Panc1 (cell line): ENCODE measurements at regions not wholly inside any gene's neighbourhood (a gene's known extent, or its start where the extent isn't known, plus 50 kb on each side); places are given as distances from the start of the nearest gene placed in this dataset.

Experiments
- ATAC-seq: fragments of 200-7000 bp; cut with Tn5 transposase; 2 replicates; pipeline ENCODE4 v1.9.1; 2020; ENCODE audit warnings: mild to moderate bottlenecking, moderate library complexity
- BruUV-seq: library from RNA; stranded (reverse); fragments of 400-500 nt; replicated peaks from 2 replicates; lab custom pipeline; 2021; lab: Mats Ljungman, UMichigan
- CTCF ChIA-PET: fragments of 300-600 bp; sonication (Branson Sonifier 250); formaldehyde crosslinking; loops from one replicate; lab custom pipeline; 2022; ENCODE audit warnings: antibody characterized with exemption; lab: Charles Lee
- POLR2A ChIA-PET: fragments of 300-600 bp; sonication (Branson Sonifier 250); formaldehyde crosslinking; loops from one replicate; lab custom pipeline; 2022; ENCODE audit warnings: antibody characterized with exemption; lab: Charles Lee
- DNase-seq: peaks from one replicate; pipeline ENCODE4 v3.0.0-alpha.2; 2010; ENCODE audit warnings: low read depth, low spot score
- H3K27ac ChIP-seq: 2 replicates; pipeline ENCODE4 v1.5.1; 2011; ENCODE audit warnings: mild to moderate bottlenecking, low read length, inconsistent platforms
- H3K27me3 ChIP-seq: fragments of 200-500 bp; sonication (Bioruptor generic); 2 replicates; pipeline ENCODE4 v1.6.0; 2014; ENCODE audit warnings: low read length, inconsistent platforms; ENCODE audit not compliant: control insufficient read depth, insufficient read depth
- H3K36me3 ChIP-seq: fragments of 200-500 bp; sonication (Bioruptor generic); 2 replicates; pipeline ENCODE4 v1.5.1; 2014; ENCODE audit warnings: inconsistent platforms, mild to moderate bottlenecking, low read length, moderate library complexity; ENCODE audit not compliant: control insufficient read depth, insufficient read depth
- H3K4me1 ChIP-seq: 2 replicates; pipeline ENCODE4 v1.5.1; 2011; ENCODE audit warnings: inconsistent platforms, mild to moderate bottlenecking, low read length, moderate library complexity; ENCODE audit not compliant: control insufficient read depth, insufficient read depth
- H3K4me3 ChIP-seq, 2 experiments: 2 replicates each; pipeline ENCODE4 v1.5.1; 2011 to 2012; ENCODE audit warnings: low read depth in 2 of 2, low read length in 2 of 2, mild to moderate bottlenecking in 2 of 2, inconsistent platforms in 1 of 2, moderate library complexity in 1 of 2
- H3K9me3 ChIP-seq: fragments of 200-500 bp; sonication (Bioruptor generic); 2 replicates; pipeline ENCODE4 v1.5.1; 2014; ENCODE audit warnings: low read depth, mild to moderate bottlenecking, inconsistent platforms, low read length, moderate library complexity; ENCODE audit not compliant: control insufficient read depth, insufficient read depth
- CTCF ChIP-seq: fragments of 450-650 bp; IDR thresholded peaks from 2 replicates; pipeline ENCODE4 v1.5.1; 2017; ENCODE audit warnings: mild to moderate bottlenecking
- POLR2AphosphoS5 ChIP-seq: IDR thresholded peaks from 2 replicates; pipeline ENCODE4 v1.6.1; 2012; ENCODE audit warnings: mild to moderate bottlenecking, low read depth, low read length, moderate library complexity
- REST ChIP-seq, 2 experiments: IDR thresholded peaks; 2 replicates each; pipeline ENCODE4 v1.6.1; 2011 to 2012; ENCODE audit warnings: low read depth in 2 of 2, control low read depth in 1 of 2, low read length in 1 of 2, mild to moderate bottlenecking in 1 of 2, moderate library complexity in 1 of 2; ENCODE audit not compliant: insufficient read depth in 1 of 2
- SIN3A ChIP-seq: IDR thresholded peaks from 2 replicates; pipeline ENCODE4 v1.6.1; 2012; ENCODE audit warnings: low read depth, mild to moderate bottlenecking, low read length, moderate library complexity, borderline replicate concordance; ENCODE audit not compliant: insufficient read depth
- TCF7L2 ChIP-seq: IDR thresholded peaks from 2 replicates; pipeline ENCODE4 v1.6.1; 2011; ENCODE audit warnings: mild to moderate bottlenecking, low read depth, low read length, inconsistent platforms
- in situ Hi-C: cut with HindIII; loops from 2 replicates; pipeline ENCODE4 v1.10.0; 2016; ENCODE audit warnings: low sequenced_read_pairs, low pct_unique_long_range_greater_than_20kb
- intact Hi-C: fragments of 100-400 bp; cut with micrococcal nuclease; formaldehyde crosslinking; loops from one replicate; pipeline ENCODE4 v1.10.0; 2022; ENCODE audit not compliant: unreplicated experiment

- H3K27me3 ChIP-seq = peaks cover 6% of the 10 kb centered on the region
- no TSS peak for BruUV-seq
- TF ChIP-seq TCF7L2 (no peak), CTCF (no peak), REST (IDR thresholded peaks at IDR 0.05; ENCODE audit: insufficient read depth in 1 of 2, low read depth in 2 of 2, low read length in 1 of 2) (no peak), POLR2AphosphoS5 (no peak), SIN3A (no peak)
- no peaks in the 10 kb centered on the region for H3K9me3 ChIP-seq
- ChIA-PET POLR2A (no interaction called here), CTCF (no interaction called here)
- DNase-seq (no peak), ATAC-seq (no peak)
- no peaks in the 10 kb centered on the region for H3K36me3 ChIP-seq
- no peak overlapping the region for H3K4me3 ChIP-seq
- no peaks in the 10 kb centered on the region for H3K4me1 ChIP-seq
- in situ Hi-C loops (no loop called here), intact Hi-C loops (no loop called here)
- H3K27ac ChIP-seq = no peak overlapping the region
Measured at GRCh38 chr6:168722397-168722796, 281.4 kb downstream of the SMOC2 start.

- intact Hi-C loops = no loop called here
Measured at GRCh38 chr6:168721571-168721970, 280.6 kb downstream of the SMOC2 start.

More at GRCh38 chr6:168721571-168721970, 280.6 kb downstream of the SMOC2 start:
- TF ChIP-seq REST (IDR thresholded peaks at IDR 0.05; ENCODE audit: insufficient read depth in 1 of 2, low read depth in 2 of 2, low read length in 1 of 2) (no peak), POLR2AphosphoS5 (no peak)
- CTCF ChIA-PET = no interaction called here
- no peak overlapping the region for H3K4me3 ChIP-seq
- DNase-seq (no peak), ATAC-seq (no peak)
- no TSS peak for BruUV-seq
- POLR2A ChIA-PET = no interaction called here
- in situ Hi-C loops = no loop called here
- H3K4me1 ChIP-seq = no peaks in the 10 kb centered on the region
- peaks cover 6% of the 10 kb centered on the region for H3K27me3 ChIP-seq
- no peaks in the 10 kb centered on the region for H3K9me3 ChIP-seq
- no peak overlapping the region for H3K27ac ChIP-seq
- H3K36me3 ChIP-seq = no peaks in the 10 kb centered on the region
